ENCODE measurements at regions not wholly inside any gene's neighbourhood (a gene's known extent, or its start where the extent isn't known, plus 50 kb on each side); places are given as distances from the start of the nearest gene placed in this dataset.

GRCh38 chr15:49750553-49750952 lies 129.7 kb downstream of the DTWD1 start:
- no peak for DNase-seq (ENCODE audit: low spot score)

- peak; percentile 54 for DNase-seq (ENCODE audit: low spot score)
Measured at GRCh38 chr15:49751191-49751590, 130.3 kb downstream of the DTWD1 start.

DNA sequence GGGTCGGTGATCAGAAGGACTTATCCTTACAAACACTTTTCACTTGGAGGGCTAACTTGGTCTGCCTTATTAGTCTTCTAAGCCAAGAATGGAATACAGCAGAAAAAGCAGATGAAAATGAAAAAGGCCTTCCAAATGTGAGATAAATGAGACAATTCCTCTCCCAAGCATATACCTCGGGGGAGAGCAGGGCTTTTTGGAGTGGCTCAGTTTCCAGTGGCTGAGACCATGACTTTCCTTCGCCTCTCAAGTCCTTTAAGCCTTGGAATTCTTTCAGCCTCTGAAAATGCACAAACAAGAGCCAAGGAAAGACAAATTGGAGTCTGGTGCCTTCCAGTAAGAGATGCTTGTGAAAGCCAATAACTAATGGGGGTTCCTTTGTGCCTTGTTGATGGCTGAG lies 130.9 kb downstream of the DTWD1 start:
- DNase-seq (ENCODE audit: low spot score), result no peak

DNA sequence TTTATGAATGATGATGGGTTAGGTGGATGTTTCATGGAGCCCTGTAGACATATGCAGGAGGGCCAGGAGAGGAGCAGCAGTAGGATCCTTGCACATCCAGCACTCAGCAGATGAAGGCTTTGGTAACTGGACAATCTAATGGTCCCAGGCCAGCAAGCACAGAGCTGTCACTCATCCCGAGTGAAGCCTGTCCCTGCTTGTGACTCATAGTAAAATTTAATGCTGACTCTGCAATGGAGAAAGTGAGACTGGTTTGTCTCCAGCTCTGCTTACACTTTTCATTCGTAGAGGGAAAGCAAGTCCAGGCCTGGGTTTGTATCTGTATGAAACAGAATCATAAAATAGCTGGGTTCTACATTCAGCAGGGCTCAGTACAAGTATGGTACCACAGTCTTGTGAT lies 131.7 kb downstream of the DTWD1 start:
- no peak for DNase-seq (ENCODE audit: low spot score)

DNA sequence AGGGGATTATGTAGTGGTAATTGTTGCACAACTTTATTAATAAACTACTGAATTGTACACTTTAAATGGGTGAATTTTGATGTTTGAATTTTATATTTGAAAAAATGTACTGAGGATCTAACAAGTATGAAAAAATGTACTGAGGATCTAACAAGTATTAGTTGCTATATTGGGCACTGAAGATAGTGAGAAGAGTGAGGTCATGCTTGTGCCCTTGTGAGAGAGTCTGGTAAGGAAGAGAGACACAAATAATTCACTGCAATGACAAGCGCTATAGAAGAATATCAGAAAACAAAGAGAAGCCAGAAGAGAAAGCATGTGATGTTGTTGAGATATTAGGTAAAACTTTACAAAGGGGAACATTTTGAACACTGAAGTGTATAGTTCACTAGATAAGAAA lies 137.6 kb downstream of the DTWD1 start:
- no peak for DNase-seq (ENCODE audit: low spot score)

DNA sequence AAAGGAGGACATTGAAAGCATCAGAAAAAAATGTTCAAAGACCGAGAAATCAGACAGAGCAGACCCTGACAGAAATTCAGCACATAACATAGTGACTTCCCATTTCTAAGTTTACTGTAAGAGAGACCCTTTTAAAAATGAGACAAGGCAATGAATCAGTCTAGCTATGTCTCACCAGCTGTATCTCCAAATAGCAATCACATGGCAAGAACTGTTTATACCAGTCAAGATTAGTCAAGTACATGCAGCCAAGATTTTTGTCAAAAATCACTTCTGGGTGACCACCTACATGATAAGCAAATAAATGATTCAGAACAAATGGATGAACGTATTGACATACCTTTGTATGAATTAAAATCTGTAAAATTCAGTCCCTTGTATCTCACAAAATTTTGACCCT lies 138.0 kb downstream of the DTWD1 start:
- no peak for DNase-seq (ENCODE audit: low spot score)

DNA sequence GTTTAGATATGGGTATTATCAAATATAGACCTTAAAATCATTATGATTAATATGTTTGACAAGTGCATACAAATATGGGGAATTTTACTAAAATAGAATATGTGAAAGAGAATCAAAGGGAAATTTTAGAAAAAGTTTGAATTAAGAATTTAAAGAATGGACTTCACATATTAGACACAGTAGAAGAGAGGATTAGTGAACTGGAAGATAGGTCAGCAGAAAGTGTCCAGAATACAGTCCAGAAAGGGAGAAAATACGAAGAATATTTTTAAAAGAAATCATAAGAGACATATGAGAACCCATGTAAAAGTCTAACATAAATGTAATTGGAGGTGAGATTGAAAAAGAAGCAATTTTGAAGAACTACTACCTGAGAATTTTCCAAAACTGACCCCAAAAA lies 139.9 kb downstream of the DTWD1 start:
- no peak for DNase-seq (ENCODE audit: low spot score)

- DNase-seq (ENCODE audit: low spot score), result no peak
Measured at GRCh38 chr15:49769225-49769624, 148.4 kb downstream of the DTWD1 start.

- no peak for DNase-seq (ENCODE audit: low spot score)
Measured at GRCh38 chr15:49789436-49789835, 168.6 kb downstream of the DTWD1 start.

DNA sequence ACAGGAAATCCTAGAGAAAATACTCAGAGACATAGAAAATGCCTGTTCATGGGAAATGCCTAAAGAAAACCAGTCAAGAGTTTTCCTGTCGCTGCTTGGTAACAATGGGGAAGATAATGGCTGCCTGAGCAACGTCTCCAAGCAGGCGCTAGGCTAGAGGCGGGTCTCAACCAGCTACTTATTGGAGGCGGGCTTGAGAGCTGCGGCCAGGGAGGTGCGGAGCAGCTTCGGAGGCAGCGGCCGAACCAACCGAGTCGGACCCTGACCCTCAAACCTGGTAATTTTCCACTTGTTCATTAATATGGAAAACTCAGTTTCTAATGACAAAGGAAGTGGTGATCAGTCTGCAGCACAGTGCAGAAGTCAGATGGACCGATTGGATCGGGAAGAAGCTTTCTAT lies 173.1 kb downstream of the DTWD1 start:
- DNase-seq (ENCODE audit: low spot score), result no peak

DNA sequence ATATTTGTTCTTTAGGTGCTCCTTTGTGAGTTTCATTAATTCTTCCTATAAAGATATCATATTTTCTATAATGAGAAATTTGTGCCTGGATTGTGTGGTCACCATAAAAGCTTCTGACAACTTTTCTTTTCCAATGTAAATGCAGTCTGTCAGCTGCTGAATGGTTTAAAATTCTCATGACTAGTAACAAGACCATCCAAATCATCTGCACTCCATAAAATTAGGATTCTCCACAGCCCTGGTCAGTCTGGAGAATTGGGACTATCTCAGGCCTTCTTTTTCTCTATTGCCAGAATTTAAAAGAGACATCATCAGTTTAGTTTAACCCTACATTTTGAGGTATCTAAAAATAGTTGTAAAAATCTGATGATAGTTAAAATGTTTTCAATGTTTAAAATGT lies 180.9 kb downstream of the DTWD1 start:
- no peak for DNase-seq (ENCODE audit: low spot score)
